Naive B cell (primary cell): ENCODE measurements at regions not wholly inside any gene's neighbourhood (a gene's known extent, or its start where the extent isn't known, plus 50 kb on each side); places are given as distances from the start of the nearest gene placed in this dataset.

Experiments used
- ATAC-seq, 2 donors: fragments of 150-1000 bp; cut with Tn5 transposase; 2 replicates each; pipeline ENCODE4 v1.10.0; 2021; ENCODE audit warnings: low read depth in 2 of 2, mild to moderate bottlenecking in 2 of 2, moderate library complexity in 2 of 2
- DNase-seq: peaks from one replicate; pipeline ENCODE4 v3.0.0; 2022
- H3K27ac Mint-ChIP-seq, 6 donors: one replicate each; pipeline ENCODE4 v1.8.0; 2020 to 2022; ENCODE audit warnings: mild to moderate bottlenecking in 6 of 6, mixed read lengths in 6 of 6, moderate library complexity in 5 of 6, inconsistent platforms in 2 of 6
- H3K27me3 Mint-ChIP-seq, 3 donors: one replicate each; pipeline ENCODE4 v1.8.0; 2021 to 2022; ENCODE audit warnings: mixed read lengths in 3 of 3, mild to moderate bottlenecking in 1 of 3
- H3K36me3 Mint-ChIP-seq, 2 donors: one replicate each; pipeline ENCODE4 v1.8.0; 2020 to 2022; ENCODE audit warnings: mixed read lengths in 2 of 2, inconsistent platforms in 1 of 2, mild to moderate bottlenecking in 1 of 2
- H3K4me1 Mint-ChIP-seq, 3 donors: one replicate each; pipeline ENCODE4 v1.8.0; 2020 to 2022; ENCODE audit warnings: mixed read lengths in 3 of 3, inconsistent platforms in 1 of 3, mild to moderate bottlenecking in 1 of 3, moderate library complexity in 1 of 3
- H3K4me3 Mint-ChIP-seq, 8 donors: one replicate each; pipeline ENCODE4 v1.8.0; 2020 to 2022; ENCODE audit warnings: mild to moderate bottlenecking in 8 of 8, mixed read lengths in 8 of 8, moderate library complexity in 8 of 8, inconsistent platforms in 2 of 8
- H3K9me3 Mint-ChIP-seq, 7 donors: one replicate each; pipeline ENCODE4 v1.8.0; 2020 to 2022; ENCODE audit warnings: mixed read lengths in 7 of 7, mild to moderate bottlenecking in 5 of 7, inconsistent platforms in 2 of 7, moderate library complexity in 1 of 7

DNA sequence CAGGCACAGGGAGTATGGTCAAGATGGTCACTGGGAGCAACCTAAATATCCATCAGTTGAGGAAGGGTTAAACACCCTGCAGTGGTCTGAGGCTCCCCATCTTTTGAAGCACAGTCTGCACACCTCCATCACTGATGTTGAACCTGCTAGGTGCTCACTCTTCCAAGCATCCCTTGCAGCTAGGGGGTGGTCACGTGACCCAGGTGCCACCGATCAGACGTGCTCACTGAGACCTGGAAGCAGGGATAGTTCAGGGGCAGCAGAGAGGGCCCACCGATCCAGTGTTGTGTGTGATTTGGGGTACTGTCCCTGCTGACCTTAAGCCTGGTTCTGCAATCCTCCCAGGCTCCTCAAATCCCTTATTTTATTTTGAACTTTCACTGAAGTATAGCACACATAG is 134.6 kb downstream of the CEBPB start:
- peaks cover 21 to 39% (median 36%) of the 10 kb centered on the region in 3 donors for H3K27me3 Mint-ChIP-seq
- no peak for ATAC-seq
- H3K9me3 Mint-ChIP-seq = peaks cover 0 to 17% (median 7%) of the 10 kb centered on the region in 7 donors
- peaks cover 0 to 7% of the 10 kb centered on the region in 2 donors for H3K36me3 Mint-ChIP-seq
- no peak overlapping the region for H3K27ac Mint-ChIP-seq
- H3K4me3 Mint-ChIP-seq = no peak overlapping the region
- no peak for DNase-seq
- H3K4me1 Mint-ChIP-seq = no peaks in the 10 kb centered on the region

DNA sequence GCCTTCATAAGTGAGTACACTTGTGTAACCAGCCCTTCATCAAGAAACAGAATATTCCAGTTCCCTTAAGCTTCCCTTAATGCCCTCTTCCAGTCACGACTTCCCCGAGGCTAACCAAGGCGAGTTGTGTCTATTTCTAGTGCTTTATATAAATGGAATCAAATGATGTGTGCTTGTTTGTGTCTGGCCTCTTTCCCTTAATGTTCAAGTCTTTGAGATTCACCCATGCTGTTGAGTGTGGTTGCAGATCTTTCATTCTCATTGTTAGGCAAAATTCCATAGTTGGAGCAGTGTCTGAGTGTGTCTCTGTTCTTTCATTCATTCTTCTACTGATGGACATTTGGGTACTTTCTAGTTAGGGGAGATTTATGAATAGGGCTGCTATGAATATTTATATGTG is 135.0 kb downstream of the CEBPB start:
- Mint-ChIP-seq H3K36me3 (peaks cover 0 to 8% of the 10 kb centered on the region in 2 donors), H3K4me1 (no peaks in the 10 kb centered on the region), H3K9me3 (peaks cover 0 to 17% (median 7%) of the 10 kb centered on the region in 7 donors), H3K27me3 (peaks cover 21 to 40% (median 36%) of the 10 kb centered on the region in 3 donors), H3K4me3 (no peak overlapping the region), H3K27ac (no peak overlapping the region)
- DNase-seq (no peak), ATAC-seq (no peak)

DNA sequence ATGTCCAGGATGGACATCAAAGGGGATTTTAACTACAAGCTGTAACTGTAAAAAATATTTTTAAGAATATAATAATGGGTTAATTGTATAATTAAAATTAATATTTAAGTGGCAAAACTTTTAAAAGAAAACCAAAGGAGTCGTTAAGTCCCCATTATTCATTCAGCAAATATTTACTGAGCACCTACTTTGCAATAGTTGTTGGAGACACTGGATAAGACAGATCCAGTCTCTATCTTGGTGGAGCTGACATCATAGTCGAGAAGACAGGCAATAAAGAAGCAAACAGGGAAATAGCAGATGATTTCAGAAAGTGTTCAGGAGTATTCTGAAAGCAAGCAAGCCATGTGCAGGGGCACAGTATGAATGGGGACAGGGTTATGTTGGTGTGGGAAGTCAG is 137.0 kb downstream of the CEBPB start:
- Mint-ChIP-seq H3K4me3 (no peak overlapping the region), H3K27ac (no peak overlapping the region), H3K27me3 (peaks cover 30 to 46% (median 33%) of the 10 kb centered on the region in 3 donors), H3K9me3 (peaks cover 1 to 16% (median 7%) of the 10 kb centered on the region in 7 donors), H3K36me3 (peaks cover 0 to 8% of the 10 kb centered on the region in 2 donors), H3K4me1 (no peaks in the 10 kb centered on the region)
- DNase-seq (no peak), ATAC-seq (no peak)

DNA sequence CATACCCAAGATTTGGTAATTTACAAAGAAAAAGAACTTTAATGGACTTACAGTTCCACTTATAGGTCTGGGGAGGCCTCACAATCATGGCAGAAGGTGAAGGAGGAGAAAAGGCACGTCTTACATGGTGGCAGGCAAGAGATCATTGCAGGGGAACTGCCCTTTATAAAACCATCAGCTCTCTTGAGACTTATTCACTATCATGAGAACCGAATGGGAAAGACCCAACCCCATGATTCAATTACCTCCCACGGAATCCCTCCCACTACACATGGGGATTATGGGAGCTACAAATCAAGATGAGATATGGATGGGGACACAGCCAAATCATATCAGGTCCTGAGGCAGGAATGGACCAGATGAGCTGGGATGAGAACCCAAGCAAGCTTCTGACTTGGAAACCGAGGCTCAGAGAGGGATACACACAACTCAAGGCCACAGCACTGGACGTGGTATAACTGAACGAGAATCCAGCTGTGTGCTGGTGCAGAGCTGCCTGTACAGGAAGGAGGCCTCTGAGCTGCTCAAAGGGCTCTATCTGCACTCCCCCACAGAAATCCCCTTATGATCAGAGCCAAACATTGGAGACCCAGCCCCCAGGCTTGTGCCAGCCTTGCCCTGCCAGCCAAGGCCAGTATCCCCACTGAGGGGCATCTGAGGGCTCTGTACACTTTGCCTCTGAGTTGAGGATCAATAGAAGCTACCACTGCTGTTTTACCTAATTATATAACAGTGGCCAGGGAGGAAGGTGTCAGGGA is 137.8 kb downstream of the CEBPB start:
- no peak for ATAC-seq
- peaks cover 1 to 16% (median 7%) of the 10 kb centered on the region in 7 donors for H3K9me3 Mint-ChIP-seq
- H3K4me3 Mint-ChIP-seq = no peak overlapping the region
- H3K4me1 Mint-ChIP-seq = no peaks in the 10 kb centered on the region
- H3K27ac Mint-ChIP-seq = no peak overlapping the region
- H3K27me3 Mint-ChIP-seq = peaks cover 32 to 50% (median 38%) of the 10 kb centered on the region in 3 donors
- peaks cover 0 to 8% of the 10 kb centered on the region in 2 donors for H3K36me3 Mint-ChIP-seq
- DNase-seq = no peak

DNA sequence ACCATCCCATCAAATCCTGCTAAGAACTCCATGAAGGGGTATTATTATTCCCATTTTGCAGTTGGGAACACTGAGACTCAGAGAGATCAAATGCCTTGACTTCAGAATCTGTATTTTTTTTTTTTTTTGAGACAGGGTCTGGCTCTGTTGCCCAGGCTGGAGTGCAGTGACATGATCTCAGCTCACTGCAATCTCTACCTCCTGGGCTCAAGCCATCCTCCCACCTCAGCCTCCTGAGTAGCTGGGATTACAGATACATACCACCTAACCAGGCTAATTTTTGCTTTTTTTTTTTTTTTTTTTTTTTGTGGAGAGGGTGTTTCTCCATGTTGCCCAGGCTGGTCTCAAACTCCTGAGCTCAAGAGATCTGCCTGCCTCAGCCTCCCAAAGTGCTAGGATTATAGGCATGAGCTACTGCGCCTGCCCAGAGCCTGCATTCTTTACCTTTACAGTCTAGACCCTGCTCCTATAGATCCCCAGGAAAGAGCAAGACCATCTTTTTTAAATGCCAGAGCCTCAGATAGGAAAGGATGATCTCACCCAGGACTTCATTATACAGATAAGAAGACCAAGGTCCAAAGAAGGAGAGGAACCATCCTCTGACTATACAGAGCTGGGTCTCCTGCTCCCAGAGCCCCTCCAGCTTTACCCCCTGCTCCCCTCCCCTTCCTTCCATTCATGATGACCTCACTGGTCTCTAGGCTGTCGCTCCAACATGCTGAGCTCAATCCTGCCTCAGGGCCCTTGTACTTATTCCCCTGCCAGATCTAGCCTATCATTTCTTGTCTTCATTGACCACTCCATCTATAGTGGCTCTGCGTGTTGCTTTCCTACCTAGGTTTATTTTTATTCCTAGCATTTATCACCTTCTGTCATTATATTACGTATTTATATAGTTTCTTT is 138.6 kb downstream of the CEBPB start:
- peaks cover 34 to 59% (median 46%) of the 10 kb centered on the region in 3 donors for H3K27me3 Mint-ChIP-seq
- peaks cover 0 to 8% of the 10 kb centered on the region in 2 donors for H3K36me3 Mint-ChIP-seq
- H3K27ac Mint-ChIP-seq = no peak overlapping the region
- no peaks in the 10 kb centered on the region for H3K4me1 Mint-ChIP-seq
- no peak for DNase-seq
- ATAC-seq = no peak
- H3K4me3 Mint-ChIP-seq = no peak overlapping the region
- H3K9me3 Mint-ChIP-seq = peaks cover 1 to 16% (median 7%) of the 10 kb centered on the region in 7 donors

DNA sequence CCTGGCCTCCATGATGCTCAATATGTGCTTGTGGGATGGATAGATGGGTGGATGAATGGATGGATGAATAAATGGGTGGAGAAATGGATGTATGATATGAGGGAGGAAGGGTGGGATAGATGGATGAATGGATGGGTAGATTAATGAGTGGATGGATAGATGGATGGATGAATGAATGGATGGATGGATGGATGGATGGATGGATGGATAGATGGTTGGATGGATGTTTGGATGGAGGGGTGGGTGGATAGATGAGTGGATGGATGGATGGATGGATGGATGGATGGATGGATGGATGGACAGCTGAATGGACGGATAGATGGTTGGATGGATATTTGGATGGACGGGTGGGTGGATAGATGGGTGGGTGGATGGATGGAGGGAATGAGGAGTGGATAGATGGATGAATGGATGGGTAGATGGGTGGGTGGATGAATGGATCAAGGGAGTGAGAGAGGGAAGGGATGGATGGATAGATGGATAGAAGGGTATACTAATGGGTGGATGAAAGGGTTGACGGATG is 139.4 kb downstream of the CEBPB start:
- Mint-ChIP-seq H3K4me3 (no peak overlapping the region), H3K27me3 (peaks cover 34 to 63% (median 48%) of the 10 kb centered on the region in 3 donors), H3K9me3 (peaks cover 0 to 9% (median 2%) of the 10 kb centered on the region in 7 donors), H3K4me1 (peaks cover 0 to 2% (median 0%) of the 10 kb centered on the region in 3 donors), H3K27ac (no peak overlapping the region), H3K36me3 (peaks cover 0 to 8% of the 10 kb centered on the region in 2 donors)
- ATAC-seq (no peak), DNase-seq (no peak)

DNA sequence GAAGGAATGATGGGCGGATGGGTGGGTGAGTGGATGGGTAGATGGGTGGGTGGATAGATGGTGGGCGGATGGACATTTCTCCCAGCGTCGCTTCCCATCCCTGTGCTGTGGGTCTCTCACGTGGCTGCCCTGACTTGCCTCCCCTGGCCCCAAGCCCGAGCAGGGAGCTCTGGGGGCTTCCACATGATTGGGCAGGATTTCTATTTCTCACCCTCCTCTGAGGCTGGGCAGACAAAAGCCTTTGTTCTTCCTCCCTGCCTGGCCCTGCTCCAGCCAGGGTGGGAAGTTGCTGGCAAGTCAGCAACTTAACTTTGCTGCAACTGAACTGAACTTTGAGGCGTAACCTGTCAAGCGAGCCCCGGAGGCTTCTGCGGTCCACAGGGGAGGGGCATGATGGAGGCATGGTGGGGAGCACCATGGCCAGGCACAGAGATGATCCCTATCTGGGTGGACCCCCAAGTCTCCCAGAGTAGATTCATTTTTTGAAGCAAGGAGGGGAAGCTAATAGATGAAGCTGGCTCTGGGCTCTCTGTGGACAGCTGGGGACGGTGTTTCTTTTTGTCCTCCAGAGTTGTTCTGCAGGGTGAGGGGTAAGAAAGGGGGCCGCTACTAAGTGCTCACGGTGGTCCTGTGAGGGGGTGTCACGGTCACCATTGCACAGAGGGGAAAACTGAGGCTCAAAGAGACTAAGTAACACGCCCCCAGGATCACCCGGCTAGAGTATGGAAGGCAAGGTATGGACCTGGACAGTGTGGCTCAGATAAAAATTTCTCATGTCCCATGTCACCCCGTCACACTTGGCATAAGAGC is 140.1 kb downstream of the CEBPB start:
- DNase-seq (no peak), ATAC-seq (no peak)
- Mint-ChIP-seq H3K27me3 (peaks cover 34 to 64% (median 50%) of the 10 kb centered on the region in 3 donors), H3K4me1 (peaks cover 0 to 2% (median 0%) of the 10 kb centered on the region in 3 donors), H3K36me3 (peaks cover 0 to 8% of the 10 kb centered on the region in 2 donors), H3K27ac (no peak overlapping the region), H3K4me3 (no peak overlapping the region), H3K9me3 (peaks cover 0 to 5% (median 1%) of the 10 kb centered on the region in 7 donors)

DNA sequence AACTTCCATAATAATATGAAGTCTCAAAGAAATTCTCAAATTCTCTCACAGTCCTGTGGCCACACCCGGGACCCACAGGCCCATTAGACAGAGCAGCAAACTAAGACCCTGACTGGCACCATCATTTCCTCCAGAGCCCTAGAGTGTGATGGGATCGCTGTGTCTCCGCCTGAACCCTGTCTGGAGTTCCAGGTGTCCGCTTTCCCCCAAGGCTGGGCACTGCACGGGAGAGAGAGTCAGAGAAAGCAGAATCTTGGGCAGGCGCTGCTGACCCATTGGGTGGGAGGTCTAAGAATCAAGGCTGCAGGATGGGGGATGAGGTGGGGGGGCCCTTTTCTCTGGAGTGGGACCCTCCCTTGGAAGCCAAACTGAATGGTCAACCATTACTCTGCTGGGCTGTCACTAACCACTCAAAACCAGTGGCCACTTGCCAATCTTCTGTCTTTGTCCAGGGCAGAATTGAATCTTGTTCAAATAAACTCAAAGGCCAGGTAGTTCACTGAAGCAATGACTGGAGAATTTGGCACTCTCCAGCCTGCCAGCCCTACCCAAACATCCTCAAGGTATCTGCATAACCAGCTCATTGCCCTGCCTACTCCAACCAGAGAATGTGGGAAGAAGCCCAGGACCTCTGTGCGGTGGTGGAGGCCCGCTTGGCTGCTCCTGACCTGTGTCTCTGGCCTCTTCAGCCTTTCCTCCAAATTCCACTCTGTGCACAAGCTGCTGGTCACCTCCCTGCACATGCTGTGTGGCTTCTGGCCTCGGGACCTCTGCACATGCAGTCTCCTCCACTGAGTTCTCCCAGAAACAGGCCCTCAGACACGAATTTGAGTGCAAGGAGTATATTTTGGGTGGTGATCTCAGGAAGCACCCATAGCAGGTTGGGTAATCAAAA is 141.1 kb downstream of the CEBPB start:
- Mint-ChIP-seq H3K4me3 (no peak overlapping the region), H3K36me3 (peaks cover 0 to 8% of the 10 kb centered on the region in 2 donors), H3K9me3 (peaks cover 0 to 5% (median 0%) of the 10 kb centered on the region in 7 donors), H3K27ac (no peak overlapping the region), H3K27me3 (peaks cover 34 to 73% (median 50%) of the 10 kb centered on the region in 3 donors), H3K4me1 (peaks cover 0 to 2% (median 0%) of the 10 kb centered on the region in 3 donors)
- DNase-seq = no peak
- ATAC-seq = no peak

DNA sequence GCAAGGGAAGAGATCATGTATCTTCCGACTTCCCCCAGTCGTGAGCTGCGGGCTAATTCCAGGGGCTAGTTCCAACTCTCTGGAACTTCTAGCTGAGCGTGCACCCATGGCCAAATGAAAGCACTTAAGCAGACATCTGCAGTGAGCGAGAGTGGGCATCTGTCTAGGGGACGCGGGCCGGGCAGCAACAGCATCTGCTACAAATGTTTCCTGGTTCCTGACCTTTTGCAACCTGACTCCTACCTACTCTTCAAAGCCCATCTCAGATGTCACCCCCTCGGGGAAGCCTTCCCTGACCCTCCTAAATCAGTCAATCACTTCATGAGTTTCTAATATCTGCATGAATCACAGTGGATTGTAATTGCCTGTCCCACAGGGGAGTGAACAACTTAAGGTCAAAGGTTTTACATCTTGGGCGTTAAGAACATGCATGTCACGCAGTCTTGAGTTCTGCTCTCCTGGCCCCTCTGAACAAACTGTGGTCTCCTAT is 141.9 kb downstream of the CEBPB start:
- DNase-seq (no peak), ATAC-seq (no peak)
- Mint-ChIP-seq H3K27ac (no peak overlapping the region), H3K27me3 (peaks cover 34 to 73% (median 50%) of the 10 kb centered on the region in 3 donors), H3K9me3 (peaks cover 0 to 5% (median 0%) of the 10 kb centered on the region in 7 donors), H3K4me3 (no peak overlapping the region), H3K36me3 (peaks cover 0 to 8% of the 10 kb centered on the region in 2 donors), H3K4me1 (peaks cover 0 to 2% (median 0%) of the 10 kb centered on the region in 3 donors)

DNA sequence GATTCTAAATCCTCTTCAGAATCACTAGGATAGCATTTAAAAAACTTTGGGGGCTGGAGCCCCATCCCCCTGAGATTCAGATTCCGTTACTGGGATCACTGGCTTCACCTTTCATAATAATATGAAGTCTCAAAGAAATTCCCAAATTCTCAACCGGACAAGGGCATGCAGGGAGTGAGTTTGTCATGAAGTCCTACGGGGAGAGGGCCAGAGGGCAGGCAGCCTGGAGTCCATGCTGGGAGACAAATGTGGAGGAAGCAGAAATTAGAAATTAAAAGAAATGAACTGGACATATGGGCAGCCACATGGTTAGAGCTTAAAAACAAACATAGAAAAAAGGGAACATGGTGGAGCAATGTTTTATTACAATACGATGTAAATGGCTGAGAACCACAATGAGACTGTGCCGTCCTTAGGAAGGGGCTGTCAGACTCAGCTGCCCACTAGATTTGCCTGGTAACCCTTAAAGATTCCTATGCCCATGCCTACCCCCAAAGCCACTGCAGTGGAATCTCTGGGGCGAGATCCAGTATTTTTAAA is 142.6 kb downstream of the CEBPB start:
- Mint-ChIP-seq H3K9me3 (peaks cover 0 to 5% (median 0%) of the 10 kb centered on the region in 7 donors), H3K27me3 (peaks cover 34 to 67% (median 44%) of the 10 kb centered on the region in 3 donors), H3K27ac (no peak overlapping the region), H3K36me3 (peaks cover 0 to 8% of the 10 kb centered on the region in 2 donors), H3K4me1 (peaks cover under 1 to 7% (median 2%) of the 10 kb centered on the region in 3 donors), H3K4me3 (no peak overlapping the region)
- DNase-seq (no peak), ATAC-seq (no peak)

DNA sequence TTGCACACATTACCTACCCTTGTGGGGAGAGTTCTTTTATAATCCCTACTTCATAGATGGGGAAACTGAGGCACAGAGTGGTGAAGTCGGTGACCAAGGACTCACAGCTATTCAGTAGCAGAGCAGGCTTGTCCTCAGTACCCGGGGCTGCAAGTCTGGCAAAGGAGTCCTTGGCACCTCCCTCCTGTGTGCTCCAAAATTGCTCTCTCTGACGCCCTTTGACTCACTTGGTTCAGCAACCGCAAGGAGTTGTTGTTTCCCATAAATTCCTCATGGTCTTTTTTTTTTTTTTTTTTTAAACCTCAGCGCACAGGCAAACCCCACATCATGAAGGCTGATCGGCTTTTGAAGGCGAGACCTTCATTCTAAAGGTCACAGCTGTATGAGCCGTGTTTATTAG is 143.2 kb downstream of the CEBPB start:
- H3K4me1 Mint-ChIP-seq = peaks cover 7 to 13% (median 8%) of the 10 kb centered on the region in 3 donors
- DNase-seq = no peak
- no peak overlapping the region for H3K4me3 Mint-ChIP-seq

More for the DNA sequence above, 143.2 kb downstream of the CEBPB start:
- H3K27ac Mint-ChIP-seq = no peak overlapping the region
- H3K27me3 Mint-ChIP-seq = peaks cover 34 to 65% (median 41%) of the 10 kb centered on the region in 3 donors
- H3K36me3 Mint-ChIP-seq = peaks cover 0 to 8% of the 10 kb centered on the region in 2 donors
- peaks cover 0 to 5% (median 0%) of the 10 kb centered on the region in 7 donors for H3K9me3 Mint-ChIP-seq
- ATAC-seq = no peak
